Mononuclear cell (primary cell): ENCODE measurements at regions not wholly inside any gene's neighbourhood (a gene's known extent, or its start where the extent isn't known, plus 50 kb on each side); places are given as distances from the start of the nearest gene placed in this dataset.

Experiments used
- H3K27me3 ChIP-seq: 2 replicates; pipeline ENCODE4 v1.6.0; 2011; ENCODE audit warnings: low read length, control low read depth; ENCODE audit not compliant: insufficient read depth
- H3K4me1 ChIP-seq: 2 replicates; pipeline ENCODE4 v1.5.1; 2011; ENCODE audit warnings: mild to moderate bottlenecking, low read length, control low read depth; ENCODE audit not compliant: insufficient read depth
- H3K4me3 ChIP-seq: 2 replicates; pipeline ENCODE4 v1.5.1; 2011; ENCODE audit warnings: mild to moderate bottlenecking, low read length, moderate library complexity
- H3K9me3 ChIP-seq: 2 replicates; pipeline ENCODE4 v1.5.1; 2011; ENCODE audit warnings: low read depth, mild to moderate bottlenecking, control low read depth, low read length

- Histone ChIP-seq H3K27me3 (no peaks in the 10 kb centered on the region), H3K9me3 (no peaks in the 10 kb centered on the region), H3K4me3 (no peak overlapping the region), H3K4me1 (no peaks in the 10 kb centered on the region)
These were observed 976.7 kb upstream of the TMEM132C start for GRCh38 chr12:127290251-127290650.

- Histone ChIP-seq H3K27me3 (no peaks in the 10 kb centered on the region), H3K4me1 (no peaks in the 10 kb centered on the region), H3K4me3 (no peak overlapping the region), H3K9me3 (no peaks in the 10 kb centered on the region)
These were observed 974.2 kb upstream of the TMEM132C start for GRCh38 chr12:127292736-127293135.

GRCh38 chr12:127293507-127294310 lies 973.3 kb upstream of the TMEM132C start:
- Histone ChIP-seq H3K4me3 (no peak overlapping the region), H3K27me3 (no peaks in the 10 kb centered on the region), H3K9me3 (no peaks in the 10 kb centered on the region), H3K4me1 (no peaks in the 10 kb centered on the region)

- Histone ChIP-seq H3K4me1 (no peaks in the 10 kb centered on the region), H3K9me3 (no peaks in the 10 kb centered on the region), H3K27me3 (no peaks in the 10 kb centered on the region), H3K4me3 (no peak overlapping the region)
These were observed 972.2 kb upstream of the TMEM132C start for GRCh38 chr12:127294651-127295210.

GRCh38 chr12:127295630-127296029 lies 971.3 kb upstream of the TMEM132C start:
- Histone ChIP-seq H3K4me1 (no peaks in the 10 kb centered on the region), H3K4me3 (no peak overlapping the region), H3K27me3 (no peaks in the 10 kb centered on the region), H3K9me3 (no peaks in the 10 kb centered on the region)

- no peaks in the 10 kb centered on the region for H3K4me1 ChIP-seq
- no peak overlapping the region for H3K4me3 ChIP-seq
- no peaks in the 10 kb centered on the region for H3K27me3 ChIP-seq
- no peaks in the 10 kb centered on the region for H3K9me3 ChIP-seq
These were observed 970.4 kb upstream of the TMEM132C start for GRCh38 chr12:127296591-127296990.

GRCh38 chr12:127297327-127297726 lies 969.6 kb upstream of the TMEM132C start:
- H3K9me3 ChIP-seq, result no peaks in the 10 kb centered on the region
- no peaks in the 10 kb centered on the region for H3K27me3 ChIP-seq
- no peaks in the 10 kb centered on the region for H3K4me1 ChIP-seq
- no peak overlapping the region for H3K4me3 ChIP-seq

GRCh38 chr12:127300075-127300474 lies 966.9 kb upstream of the TMEM132C start:
- Histone ChIP-seq H3K4me3 (no peak overlapping the region), H3K9me3 (no peaks in the 10 kb centered on the region), H3K27me3 (no peaks in the 10 kb centered on the region), H3K4me1 (no peaks in the 10 kb centered on the region)

GRCh38 chr12:127300753-127301152 lies 966.2 kb upstream of the TMEM132C start:
- Histone ChIP-seq H3K4me1 (no peaks in the 10 kb centered on the region), H3K27me3 (no peaks in the 10 kb centered on the region), H3K4me3 (no peak overlapping the region), H3K9me3 (no peaks in the 10 kb centered on the region)

- Histone ChIP-seq H3K9me3 (no peaks in the 10 kb centered on the region), H3K4me3 (no peak overlapping the region), H3K27me3 (no peaks in the 10 kb centered on the region), H3K4me1 (no peaks in the 10 kb centered on the region)
These were observed 965.1 kb upstream of the TMEM132C start for GRCh38 chr12:127301876-127302275.

- Histone ChIP-seq H3K4me1 (no peaks in the 10 kb centered on the region), H3K27me3 (no peaks in the 10 kb centered on the region), H3K4me3 (no peak overlapping the region), H3K9me3 (no peaks in the 10 kb centered on the region)
These were observed 961.9 kb upstream of the TMEM132C start for GRCh38 chr12:127304751-127305725.

- H3K9me3 ChIP-seq, result no peaks in the 10 kb centered on the region
- no peaks in the 10 kb centered on the region for H3K27me3 ChIP-seq
These were observed 960.3 kb upstream of the TMEM132C start for GRCh38 chr12:127306604-127307215.

GRCh38 chr12:127307528-127307927 lies 959.4 kb upstream of the TMEM132C start:
- Histone ChIP-seq H3K9me3 (no peaks in the 10 kb centered on the region), H3K4me1 (no peaks in the 10 kb centered on the region), H3K4me3 (no peak overlapping the region), H3K27me3 (no peaks in the 10 kb centered on the region)

More at GRCh38 chr12:127306604-127307215, 960.3 kb upstream of the TMEM132C start:
- H3K4me3 ChIP-seq, result no peak overlapping the region
- no peaks in the 10 kb centered on the region for H3K4me1 ChIP-seq

- H3K9me3 ChIP-seq, result no peaks in the 10 kb centered on the region
- no peak overlapping the region for H3K4me3 ChIP-seq
- H3K4me1 ChIP-seq, result no peaks in the 10 kb centered on the region
- H3K27me3 ChIP-seq, result no peaks in the 10 kb centered on the region
These were observed 958.8 kb upstream of the TMEM132C start for GRCh38 chr12:127308148-127308547.

GRCh38 chr12:127310548-127310947 lies 956.4 kb upstream of the TMEM132C start:
- no peaks in the 10 kb centered on the region for H3K4me1 ChIP-seq
- no peaks in the 10 kb centered on the region for H3K27me3 ChIP-seq
- no peak overlapping the region for H3K4me3 ChIP-seq
- no peaks in the 10 kb centered on the region for H3K9me3 ChIP-seq
